HG03066 (cell line): ENCODE measurements at regions not wholly inside any gene's neighbourhood (a gene's known extent, or its start where the extent isn't known, plus 50 kb on each side); places are given as distances from the start of the nearest gene placed in this dataset.

Experiments
- ATAC-seq: cut with Tn5 transposase; IDR thresholded peaks from one replicate; pipeline ENCODE4 v1.9.1; 2021; ENCODE audit warnings: low read depth; ENCODE audit not compliant: unreplicated experiment

GRCh38 chr14:65184032-65184764 lies 81.9 kb upstream of the MAX start:
- ATAC-seq, result no peak

- no peak for ATAC-seq
These were observed 83.5 kb upstream of the MAX start for GRCh38 chr14:65185829-65186228.

GRCh38 chr14:65186951-65187350 lies 84.6 kb upstream of the MAX start:
- no peak for ATAC-seq

- no peak for ATAC-seq
These were observed 85.2 kb upstream of the MAX start for GRCh38 chr14:65187421-65188049.

- no peak for ATAC-seq
These were observed 88.0 kb upstream of the MAX start for GRCh38 chr14:65190312-65190711.

GRCh38 chr14:65191716-65192115 lies 89.4 kb upstream of the MAX start:
- no peak for ATAC-seq

GRCh38 chr14:65192686-65193085 lies 90.4 kb upstream of the MAX start:
- ATAC-seq, result no peak

GRCh38 chr14:65193916-65194590 lies 91.7 kb upstream of the MAX start:
- no peak for ATAC-seq

- peak; percentile 98 for ATAC-seq
These were observed 92.9 kb upstream of the MAX start for GRCh38 chr14:65195042-65195719.

- ATAC-seq, result no peak
These were observed 96.0 kb upstream of the MAX start for GRCh38 chr14:65198346-65198745.

- no peak for ATAC-seq
These were observed 98.1 kb upstream of the MAX start for GRCh38 chr14:65200454-65200853.

GRCh38 chr14:65203574-65203973 lies 101.3 kb upstream of the MAX start:
- ATAC-seq, result no peak

- no peak for ATAC-seq
These were observed 101.7 kb upstream of the MAX start for GRCh38 chr14:65204056-65204455.

- no peak for ATAC-seq
These were observed 103.7 kb upstream of the MAX start for GRCh38 chr14:65206078-65206447.

GRCh38 chr14:65206448-65207096 lies 104.3 kb upstream of the MAX start:
- peak; percentile 72 for ATAC-seq

- no peak for ATAC-seq
These were observed 106.2 kb upstream of the MAX start for GRCh38 chr14:65208548-65208947.

GRCh38 chr14:65210118-65210821 lies 108.0 kb upstream of the MAX start:
- no peak for ATAC-seq

- no peak for ATAC-seq
These were observed 108.5 kb upstream of the MAX start for GRCh38 chr14:65210822-65211182.

GRCh38 chr14:65211341-65211987 lies 109.1 kb upstream of the MAX start:
- no peak for ATAC-seq

- ATAC-seq, result no peak
These were observed 111.0 kb upstream of the MAX start for GRCh38 chr14:65213316-65213715.
